Mesenchymal stem cell (in vitro differentiated cells and primary cell): ENCODE measurements at regions not wholly inside any gene's neighbourhood (a gene's known extent, or its start where the extent isn't known, plus 50 kb on each side); places are given as distances from the start of the nearest gene placed in this dataset.

Experiments used
- DNase-seq: peaks from one replicate; pipeline ENCODE4 v3.0.0-alpha.2; 2013
- H2AFZ ChIP-seq: one replicate; pipeline ENCODE4 v1.6.1; 2013; ENCODE audit warnings: low read depth, mild to moderate bottlenecking, control low read depth, inconsistent platforms, low read length, moderate library complexity
- H2AK5ac ChIP-seq: 2 replicates; pipeline ENCODE4 v1.6.1; 2013; ENCODE audit warnings: low read length, moderate library complexity, mild to moderate bottlenecking, inconsistent platforms; ENCODE audit not compliant: severe bottlenecking
- H2BK120ac ChIP-seq: one replicate; pipeline ENCODE4 v1.6.1; 2013; ENCODE audit warnings: low read depth, mild to moderate bottlenecking, inconsistent platforms, low read length, moderate library complexity
- H2BK12ac ChIP-seq, 2 experiments: one replicate each; pipeline ENCODE4 v1.6.1; 2013; ENCODE audit warnings: inconsistent platforms in 2 of 2, low read length in 2 of 2, mild to moderate bottlenecking in 2 of 2, moderate library complexity in 2 of 2, control low read depth in 1 of 2
- H2BK15ac ChIP-seq: one replicate; pipeline ENCODE4 v1.6.1; 2013; ENCODE audit warnings: mild to moderate bottlenecking, low read depth, inconsistent platforms; ENCODE audit not compliant: poor library complexity, severe bottlenecking
- H2BK5ac ChIP-seq: 2 replicates; pipeline ENCODE4 v1.6.1; 2013; ENCODE audit warnings: low read depth, mild to moderate bottlenecking, low read length, control low read depth, inconsistent platforms; ENCODE audit not compliant: poor library complexity, severe bottlenecking
- H3K14ac ChIP-seq, 2 experiments: one replicate each; pipeline ENCODE4 v1.6.1; 2013; ENCODE audit warnings: inconsistent platforms in 2 of 2, low read length in 2 of 2, control low read depth in 1 of 2, mild to moderate bottlenecking in 1 of 2, moderate library complexity in 1 of 2
- H3K18ac ChIP-seq, 2 experiments: one replicate each; pipeline ENCODE4 v1.6.1; 2013; ENCODE audit warnings: inconsistent platforms in 2 of 2, low read length in 2 of 2, control low read depth in 1 of 2, low read depth in 1 of 2, mild to moderate bottlenecking in 1 of 2
- H3K23ac ChIP-seq, 2 experiments: one replicate each; pipeline ENCODE4 v1.6.1; 2013; ENCODE audit warnings: inconsistent platforms in 2 of 2, low read length in 2 of 2, mild to moderate bottlenecking in 2 of 2, moderate library complexity in 2 of 2, control low read depth in 1 of 2
- H3K27ac ChIP-seq: 2 replicates; pipeline ENCODE4 v1.5.1; 2013; ENCODE audit warnings: mild to moderate bottlenecking, moderate library complexity, low read length, control low read depth, inconsistent platforms; ENCODE audit not compliant: poor library complexity, severe bottlenecking
- H3K27me3 ChIP-seq, 2 experiments: 2 replicates each; pipeline versions ENCODE4 v1.6.1 to v1.7.0; 2013; ENCODE audit warnings: low read length in 2 of 2, mild to moderate bottlenecking in 2 of 2, moderate library complexity in 2 of 2, control low read depth in 1 of 2, inconsistent platforms in 1 of 2; ENCODE audit not compliant: control insufficient read depth in 1 of 2, insufficient read depth in 1 of 2
- H3K36me3 ChIP-seq, 2 experiments: 2 replicates each; pipeline versions ENCODE4 v1.6.1 to v1.7.0; 2013; ENCODE audit warnings: low read length in 2 of 2, control low read depth in 1 of 2, inconsistent platforms in 1 of 2, low read depth in 1 of 2, mild to moderate bottlenecking in 1 of 2; ENCODE audit not compliant: insufficient read depth in 2 of 2, control insufficient read depth in 1 of 2
- H3K4ac ChIP-seq, 2 experiments: one replicate each; pipeline ENCODE4 v1.6.1; 2013; ENCODE audit warnings: inconsistent platforms in 2 of 2, low read length in 2 of 2, mild to moderate bottlenecking in 2 of 2, moderate library complexity in 2 of 2, control low read depth in 1 of 2, low read depth in 1 of 2
- H3K4me1 ChIP-seq: 2 replicates; pipeline ENCODE4 v1.6.1; 2013; ENCODE audit warnings: low read depth, low read length, control low read depth; ENCODE audit not compliant: control insufficient read depth, insufficient read depth
- H3K4me2 ChIP-seq: 2 replicates; pipeline ENCODE4 v1.6.1; 2013; ENCODE audit warnings: low read length, mild to moderate bottlenecking, inconsistent platforms; ENCODE audit not compliant: poor library complexity, severe bottlenecking
- H3K4me3 ChIP-seq, 2 experiments: 2 replicates each; pipeline versions ENCODE4 v1.5.1 to v1.7.0; 2013; ENCODE audit warnings: low read length in 2 of 2, mild to moderate bottlenecking in 2 of 2, control low read depth in 1 of 2, low read depth in 1 of 2; ENCODE audit not compliant: insufficient read depth in 1 of 2
- H3K79me1 ChIP-seq: replicated peaks from 2 replicates; pipeline ENCODE4 v1.6.1; 2013; ENCODE audit warnings: mild to moderate bottlenecking, control low read depth, low read length, inconsistent platforms; ENCODE audit not compliant: poor library complexity, severe bottlenecking
- H3K9ac ChIP-seq: 2 replicates; pipeline ENCODE4 v1.7.0; 2013; ENCODE audit warnings: mild to moderate bottlenecking, low read length, moderate library complexity
- H3K9me3 ChIP-seq: 2 replicates; pipeline ENCODE4 v1.7.0; 2013; ENCODE audit warnings: mild to moderate bottlenecking, low read length; ENCODE audit not compliant: control insufficient read depth
- H4K8ac ChIP-seq: one replicate; pipeline ENCODE4 v1.6.1; 2013; ENCODE audit warnings: inconsistent platforms, mild to moderate bottlenecking, low read length, moderate library complexity
- H4K91ac ChIP-seq: one replicate; pipeline ENCODE4 v1.6.1; 2013; ENCODE audit warnings: mild to moderate bottlenecking, low read length, inconsistent platforms
- WGBS: methylation state at CpG from one replicate; pipeline ENCODE4 v1.1.7; 2013; ENCODE audit warnings: mixed read lengths; 5-methylcytosine and 5-hydroxymethylcytosine counted together

DNA sequence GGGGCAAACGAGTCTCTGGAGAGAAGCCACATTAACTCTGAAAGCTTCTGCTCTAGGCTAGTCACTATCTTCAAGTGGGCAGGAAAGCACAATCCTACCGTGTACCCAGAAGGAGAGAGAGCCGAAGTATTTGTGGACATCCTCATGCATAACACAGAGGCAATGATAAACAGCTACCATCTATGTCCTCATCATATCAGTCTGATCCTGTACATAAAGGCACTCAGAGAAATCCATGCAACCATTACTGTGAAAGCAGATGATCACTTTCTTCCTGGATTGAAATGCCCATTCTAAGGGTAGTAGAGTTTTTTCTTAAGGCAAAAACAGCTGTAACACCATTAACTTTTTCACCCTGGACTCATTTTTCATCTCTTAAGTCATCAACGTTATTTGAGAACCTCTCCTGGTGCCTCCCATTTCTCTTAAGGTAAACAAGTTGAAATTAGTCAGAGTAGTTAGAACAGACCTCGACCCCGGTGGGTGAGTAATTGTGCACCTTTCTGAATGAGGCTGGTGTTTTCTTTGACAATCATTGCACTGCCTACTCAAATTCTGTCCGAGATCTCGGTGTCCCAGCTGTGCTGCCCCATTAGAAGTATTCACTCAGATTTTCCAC, 327.4 kb downstream of the SHQ1 start:
- 43% methylated on average over 7 of the region's 8 CpGs for WGBS
- Histone ChIP-seq H2AK5ac (no peak overlapping the region), H3K14ac (no peak overlapping the region), H3K18ac (no peak overlapping the region), H3K79me1 (no peaks in the 10 kb centered on the region), H3K4ac (no peak overlapping the region), H2BK12ac (no peak overlapping the region), H3K27me3 (peaks cover 0 to 43% of the 10 kb centered on the region in 2 experiments), H3K36me3 (no peaks in the 10 kb centered on the region), H3K27ac (no peak overlapping the region), H3K23ac (no peak overlapping the region), H3K9ac (no peak overlapping the region), H4K91ac (no peak overlapping the region), H2AFZ (no peak overlapping the region), H2BK120ac (no peak overlapping the region), H3K9me3 (peaks cover 5% of the 10 kb centered on the region), H2BK5ac (no peak overlapping the region), H2BK15ac (no peak overlapping the region), H3K4me1 (peaks cover 4% of the 10 kb centered on the region), H4K8ac (no peak overlapping the region), H3K4me2 (no peak overlapping the region), H3K4me3 (no peak overlapping the region)
- peak; percentile 46 for DNase-seq

DNA sequence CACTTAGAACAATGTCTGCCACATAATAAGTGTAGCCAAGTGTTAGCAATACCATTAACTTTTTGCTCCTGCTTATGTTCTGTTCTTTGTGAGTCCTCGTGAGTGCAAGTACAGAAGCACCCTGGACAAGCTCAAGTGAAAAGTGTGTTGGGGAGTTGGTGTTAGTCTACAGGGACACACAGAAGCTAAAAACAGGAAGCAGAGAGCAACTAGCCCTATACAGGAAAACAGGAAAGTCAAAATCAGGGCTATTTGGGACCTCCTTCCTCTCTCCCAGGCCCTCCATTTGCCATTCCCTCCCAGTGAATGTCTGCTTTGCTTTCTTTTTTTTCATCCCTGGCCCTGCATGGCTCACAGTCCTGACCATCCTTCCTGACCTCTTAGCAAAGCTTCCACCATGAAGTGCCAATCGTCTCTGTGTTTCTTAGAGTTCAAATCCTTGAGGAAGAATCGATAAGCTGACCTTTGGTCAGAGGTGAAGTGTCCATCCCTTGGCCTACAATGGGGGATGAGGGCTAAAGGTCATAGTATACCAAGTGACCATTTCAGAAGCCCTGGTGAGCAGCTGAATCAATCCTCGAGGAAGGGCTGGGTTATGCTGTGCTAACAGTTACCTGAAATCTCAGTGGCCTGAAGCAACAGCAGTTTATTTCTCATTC, 328.2 kb downstream of the SHQ1 start:
- Histone ChIP-seq H3K36me3 (no peaks in the 10 kb centered on the region), H2BK5ac (no peak overlapping the region), H3K14ac (no peak overlapping the region)

DNA sequence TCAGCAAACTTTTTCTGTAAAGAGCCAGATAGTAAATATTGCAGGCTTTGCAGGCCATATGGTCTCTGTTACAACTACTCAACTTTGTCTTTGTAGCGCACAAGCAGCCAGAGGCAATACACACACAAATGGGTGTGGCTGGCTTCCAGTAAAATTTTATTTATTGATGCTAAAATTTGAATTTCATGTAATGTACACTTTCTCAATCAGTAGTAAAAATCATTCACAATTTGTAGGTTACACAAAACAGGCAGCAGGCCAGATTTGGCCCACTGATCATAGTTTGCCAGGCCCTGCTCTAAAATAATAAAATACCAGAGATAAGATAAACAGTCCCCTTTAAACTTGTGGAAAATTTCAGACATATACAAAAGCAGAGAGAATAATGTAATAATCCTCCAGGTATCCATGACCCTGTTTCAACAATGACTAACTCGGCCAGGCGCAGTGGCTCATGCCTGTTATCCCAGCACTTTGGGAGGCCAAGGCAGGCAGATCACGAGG, 330.3 kb downstream of the SHQ1 start:
- Histone ChIP-seq H3K9me3 (peaks cover 5% of the 10 kb centered on the region), H2BK5ac (no peak overlapping the region), H2AK5ac (no peak overlapping the region), H3K27me3 (peaks cover 0 to 27% of the 10 kb centered on the region in 2 experiments), H2BK120ac (no peak overlapping the region), H3K23ac (no peak overlapping the region), H4K91ac (no peak overlapping the region), H3K4ac (no peak overlapping the region), H3K14ac (no peak overlapping the region), H2BK15ac (no peak overlapping the region), H2AFZ (no peak overlapping the region), H3K4me1 (peaks cover 4% of the 10 kb centered on the region), H2BK12ac (no peak overlapping the region), H3K27ac (no peak overlapping the region), H3K36me3 (no peaks in the 10 kb centered on the region), H4K8ac (no peak overlapping the region), H3K79me1 (no peaks in the 10 kb centered on the region), H3K4me3 (no peak overlapping the region), H3K9ac (no peak overlapping the region), H3K4me2 (no peak overlapping the region), H3K18ac (no peak overlapping the region)
- 85% methylated on average over 3 of the region's 4 CpGs for WGBS
- DNase-seq, result no peak

More for the DNA sequence above, 328.2 kb downstream of the SHQ1 start:
- Histone ChIP-seq H3K4me3 (no peak overlapping the region), H2AFZ (no peak overlapping the region), H3K27ac (no peak overlapping the region), H3K27me3 (peaks cover 0 to 39% of the 10 kb centered on the region in 2 experiments), H3K9ac (no peak overlapping the region), H3K4me1 (peaks cover 4% of the 10 kb centered on the region), H3K4ac (no peak overlapping the region), H2BK12ac (no peak overlapping the region), H4K8ac (no peak overlapping the region), H3K9me3 (peaks cover 5% of the 10 kb centered on the region), H2AK5ac (no peak overlapping the region), H3K4me2 (no peak overlapping the region), H3K18ac (no peak overlapping the region), H2BK120ac (no peak overlapping the region), H2BK15ac (no peak overlapping the region), H3K23ac (no peak overlapping the region), H3K79me1 (no peaks in the 10 kb centered on the region), H4K91ac (no peak overlapping the region)
- no peak for DNase-seq
- WGBS, result 74% methylated on average over 4 of the region's 4 CpGs

DNA sequence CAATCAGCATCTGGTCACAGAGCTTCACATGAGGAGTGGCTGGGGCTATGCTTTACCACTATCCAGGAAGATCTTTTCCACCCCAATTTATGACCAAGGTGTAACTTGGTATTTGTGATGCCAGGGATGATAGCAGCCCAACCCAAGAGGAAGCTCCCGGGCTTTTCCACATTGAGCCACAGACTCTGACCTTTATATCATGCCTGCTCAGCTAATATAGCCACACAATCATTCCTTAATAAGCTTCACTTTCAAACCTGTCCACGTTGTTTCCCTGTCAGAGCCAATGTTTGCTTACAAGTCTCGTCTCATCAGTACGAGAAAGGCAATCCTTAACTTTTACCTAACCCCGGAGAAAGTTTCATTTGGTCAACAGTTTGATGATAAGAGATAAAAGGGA, 330.9 kb downstream of the SHQ1 start:
- Histone ChIP-seq H3K36me3 (no peaks in the 10 kb centered on the region), H3K4me1 (peaks cover 4% of the 10 kb centered on the region), H4K91ac (no peak overlapping the region), H3K27me3 (peaks cover 0 to 21% of the 10 kb centered on the region in 2 experiments), H3K14ac (no peak overlapping the region), H3K23ac (no peak overlapping the region), H3K4me2 (no peak overlapping the region), H2BK120ac (no peak overlapping the region), H3K4ac (no peak overlapping the region), H3K9me3 (no peaks in the 10 kb centered on the region), H2AK5ac (no peak overlapping the region), H2AFZ (no peak overlapping the region), H3K9ac (no peak overlapping the region), H3K27ac (no peak overlapping the region), H3K18ac (no peak overlapping the region), H2BK12ac (no peak overlapping the region), H3K4me3 (no peak overlapping the region), H2BK5ac (no peak overlapping the region), H4K8ac (no peak overlapping the region), H2BK15ac (no peak overlapping the region), H3K79me1 (no peaks in the 10 kb centered on the region)
- 92% methylated on average over 5 of the region's 5 CpGs for WGBS
- no peak for DNase-seq
